OCI-LY1 (cell line): ENCODE measurements at regions not wholly inside any gene's neighbourhood (a gene's known extent, or its start where the extent isn't known, plus 50 kb on each side); places are given as distances from the start of the nearest gene placed in this dataset.

Experiments used
- H2AFZ ChIP-seq: fragments of 200-600 bp; sonication (generic), shearing (Covaris generic); 2 replicates; pipeline ENCODE4 v1.6.0; 2014; ENCODE audit warnings: antibody characterized with exemption, mild to moderate bottlenecking, low read length
- H3F3A ChIP-seq: fragments of 200-600 bp; sonication (generic), shearing (Covaris generic); 2 replicates; pipeline ENCODE4 v1.6.0; 2014; ENCODE audit warnings: mild to moderate bottlenecking, antibody characterized with exemption, low read length, moderate library complexity; ENCODE audit not compliant: insufficient read depth
- H3K27ac ChIP-seq: fragments of 200-600 bp; sonication (generic); 2 replicates; pipeline ENCODE4 v1.5.1; 2014; ENCODE audit warnings: low read length, mixed run types, mild to moderate bottlenecking, low read depth; ENCODE audit not compliant: poor library complexity, severe bottlenecking
- H3K27me3 ChIP-seq: fragments of 200-600 bp; sonication (generic); 2 replicates; pipeline ENCODE4 v1.6.0; 2014; ENCODE audit warnings: antibody characterized with exemption, mild to moderate bottlenecking, low read length, moderate library complexity; ENCODE audit not compliant: insufficient read depth
- H3K36me3 ChIP-seq: fragments of 200-600 bp; sonication (generic); 2 replicates; pipeline ENCODE4 v1.6.1; 2014; ENCODE audit warnings: mild to moderate bottlenecking, antibody characterized with exemption, low read length, moderate library complexity, mixed read lengths; ENCODE audit not compliant: insufficient read depth
- H3K4me1 ChIP-seq: fragments of 200-600 bp; sonication (generic); 2 replicates; pipeline ENCODE4 v1.5.1; 2014; ENCODE audit warnings: mild to moderate bottlenecking, low read length, moderate library complexity; ENCODE audit not compliant: insufficient read depth, severe bottlenecking
- H3K4me2 ChIP-seq: fragments of 200-600 bp; sonication (generic), shearing (Covaris generic); 2 replicates; pipeline ENCODE4 v1.6.1; 2014; ENCODE audit warnings: low read length
- H3K4me3 ChIP-seq: fragments of 200-600 bp; sonication (generic); 2 replicates; pipeline ENCODE4 v1.5.1; 2014; ENCODE audit warnings: low read length, low read depth, mild to moderate bottlenecking, mixed read lengths; ENCODE audit not compliant: poor library complexity, severe bottlenecking
- H3K79me2 ChIP-seq: fragments of 200-600 bp; shearing (Covaris generic); 2 replicates; pipeline ENCODE4 v1.6.1; 2016; ENCODE audit warnings: mixed run types, low read length, mixed read lengths; ENCODE audit not compliant: insufficient read depth
- H3K9ac ChIP-seq: fragments of 200-600 bp; sonication (generic), shearing (Covaris generic); 2 replicates; pipeline ENCODE4 v1.6.1; 2014; ENCODE audit warnings: mild to moderate bottlenecking, low read length, mixed read lengths
- H3K9me2 ChIP-seq: fragments of 200-600 bp; sonication (generic), shearing (Covaris generic); 2 replicates; pipeline ENCODE4 v1.6.1; 2014; ENCODE audit warnings: low read depth, mild to moderate bottlenecking, low read length, mixed read lengths
- H3K9me3 ChIP-seq: fragments of 200-600 bp; shearing (Covaris generic); 2 replicates; pipeline ENCODE4 v1.6.1; 2014; ENCODE audit warnings: low read length, mixed read lengths
- H4K20me1 ChIP-seq: fragments of 200-600 bp; sonication (generic), shearing (Covaris generic); 2 replicates; pipeline ENCODE4 v1.6.0; 2016; ENCODE audit warnings: mild to moderate bottlenecking, low read length; ENCODE audit not compliant: insufficient read depth
- EZH2 ChIP-seq: fragments of 200-600 bp; sonication (generic), shearing (Covaris generic); IDR thresholded peaks from 2 replicates; pipeline ENCODE4 v1.8.0; 2017; ENCODE audit warnings: borderline replicate concordance, mixed run types, mild to moderate bottlenecking, antibody characterized with exemption, low read length, moderate library complexity, mixed read lengths
- TF ChIP-seq, protein P1 (sequence below): fragments of 200-600 bp; sonication (generic), shearing (Covaris generic); IDR thresholded peaks from 2 replicates; pipeline ENCODE4 v1.5.1; 2017; ENCODE audit warnings: mild to moderate bottlenecking, antibody characterized with exemption, low read length, moderate library complexity, mixed read lengths

DNA sequence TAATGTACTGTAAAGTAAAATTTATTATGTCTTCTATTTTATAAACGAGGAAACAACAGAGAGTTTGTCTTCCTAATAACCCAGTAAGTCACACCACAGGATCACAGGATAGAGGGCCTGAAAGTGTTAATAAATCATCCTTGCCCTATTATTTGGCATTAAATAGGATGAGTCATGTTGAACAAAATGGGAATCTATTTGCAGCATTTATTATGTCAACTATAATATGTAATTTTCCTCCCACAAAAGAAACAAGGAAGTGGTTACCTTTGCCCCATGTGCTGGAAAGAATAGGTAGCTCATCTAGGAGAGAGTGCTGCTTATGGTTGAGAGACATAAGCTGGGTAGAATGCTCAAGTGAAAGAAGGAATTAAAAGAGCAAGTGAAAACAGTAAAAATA, 237.6 kb upstream of the NDST3 start:
- Histone ChIP-seq H4K20me1 (no peaks in the 10 kb centered on the region), H2AFZ (no peak overlapping the region), H3K9me2 (no peaks in the 10 kb centered on the region), H3K79me2 (no peaks in the 10 kb centered on the region), H3K27ac (no peak overlapping the region), H3K9ac (no peak overlapping the region), H3K4me1 (no peaks in the 10 kb centered on the region), H3K27me3 (no peaks in the 10 kb centered on the region), H3F3A (no peaks in the 10 kb centered on the region), H3K4me2 (no peak overlapping the region), H3K9me3 (no peaks in the 10 kb centered on the region), H3K4me3 (no peak overlapping the region), H3K36me3 (no peaks in the 10 kb centered on the region)
- TF ChIP-seq EZH2 = no peak
- TF ChIP-seq, protein P1, sequence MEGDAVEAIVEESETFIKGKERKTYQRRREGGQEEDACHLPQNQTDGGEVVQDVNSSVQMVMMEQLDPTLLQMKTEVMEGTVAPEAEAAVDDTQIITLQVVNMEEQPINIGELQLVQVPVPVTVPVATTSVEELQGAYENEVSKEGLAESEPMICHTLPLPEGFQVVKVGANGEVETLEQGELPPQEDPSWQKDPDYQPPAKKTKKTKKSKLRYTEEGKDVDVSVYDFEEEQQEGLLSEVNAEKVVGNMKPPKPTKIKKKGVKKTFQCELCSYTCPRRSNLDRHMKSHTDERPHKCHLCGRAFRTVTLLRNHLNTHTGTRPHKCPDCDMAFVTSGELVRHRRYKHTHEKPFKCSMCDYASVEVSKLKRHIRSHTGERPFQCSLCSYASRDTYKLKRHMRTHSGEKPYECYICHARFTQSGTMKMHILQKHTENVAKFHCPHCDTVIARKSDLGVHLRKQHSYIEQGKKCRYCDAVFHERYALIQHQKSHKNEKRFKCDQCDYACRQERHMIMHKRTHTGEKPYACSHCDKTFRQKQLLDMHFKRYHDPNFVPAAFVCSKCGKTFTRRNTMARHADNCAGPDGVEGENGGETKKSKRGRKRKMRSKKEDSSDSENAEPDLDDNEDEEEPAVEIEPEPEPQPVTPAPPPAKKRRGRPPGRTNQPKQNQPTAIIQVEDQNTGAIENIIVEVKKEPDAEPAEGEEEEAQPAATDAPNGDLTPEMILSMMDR = no peak

DNA sequence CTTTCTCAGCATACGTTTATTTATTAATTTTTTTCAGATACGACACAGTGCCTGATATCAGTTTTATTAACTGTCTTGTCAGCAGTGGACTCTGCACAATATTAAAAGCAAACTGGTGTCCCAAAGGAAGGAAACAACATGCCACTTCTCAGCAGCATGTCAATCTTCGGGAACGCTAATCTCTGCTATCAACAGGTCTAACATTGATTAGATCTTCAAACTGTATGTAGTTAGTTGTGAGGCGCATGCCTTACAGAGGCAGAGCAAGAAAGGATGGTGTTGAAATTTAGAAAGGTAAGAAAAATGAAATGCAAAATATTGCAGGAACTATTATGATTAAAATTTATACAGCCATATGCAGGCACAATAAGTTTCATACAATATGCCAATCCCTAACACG, 233.7 kb upstream of the NDST3 start:
- Histone ChIP-seq H3F3A (no peaks in the 10 kb centered on the region), H3K27ac (no peak overlapping the region), H3K27me3 (no peaks in the 10 kb centered on the region), H2AFZ (no peak overlapping the region), H3K36me3 (no peaks in the 10 kb centered on the region), H3K9ac (no peak overlapping the region), H3K9me2 (no peaks in the 10 kb centered on the region), H3K4me3 (no peak overlapping the region), H3K9me3 (no peaks in the 10 kb centered on the region), H4K20me1 (no peaks in the 10 kb centered on the region), H3K79me2 (no peaks in the 10 kb centered on the region), H3K4me2 (no peak overlapping the region), H3K4me1 (no peaks in the 10 kb centered on the region)
- TF ChIP-seq, protein P1 = no peak
- no peak for TF ChIP-seq EZH2

DNA sequence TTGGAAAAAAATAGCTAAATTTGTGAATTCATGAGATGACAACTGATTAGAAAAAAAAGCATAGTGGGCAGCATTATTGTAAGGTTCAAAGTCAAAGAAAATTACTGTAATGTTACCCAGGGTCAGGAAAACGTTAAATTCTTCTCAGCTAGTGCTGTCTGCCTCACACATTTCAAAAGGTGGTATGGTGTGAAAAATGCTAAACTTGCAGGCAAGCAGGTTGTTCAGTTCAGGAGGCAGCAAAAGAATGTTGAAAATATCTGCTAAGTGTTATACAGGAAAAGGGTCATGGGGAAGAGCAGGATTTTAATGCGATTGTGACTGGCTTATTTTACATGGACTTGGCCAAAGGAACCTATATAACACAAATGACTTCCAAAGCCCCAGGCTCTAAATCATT, 232.5 kb upstream of the NDST3 start:
- H4K20me1 ChIP-seq = no peaks in the 10 kb centered on the region
- no peak for TF ChIP-seq EZH2
- TF ChIP-seq, protein P1 = no peak
- H3K9me2 ChIP-seq = no peaks in the 10 kb centered on the region
- no peak overlapping the region for H3K4me3 ChIP-seq
- no peak overlapping the region for H3K27ac ChIP-seq
- H3K36me3 ChIP-seq = no peaks in the 10 kb centered on the region
- no peaks in the 10 kb centered on the region for H3K79me2 ChIP-seq
- H3K9ac ChIP-seq = no peak overlapping the region
- no peaks in the 10 kb centered on the region for H3K27me3 ChIP-seq
- H3F3A ChIP-seq = no peaks in the 10 kb centered on the region
- no peak overlapping the region for H2AFZ ChIP-seq
- no peak overlapping the region for H3K4me2 ChIP-seq
- H3K4me1 ChIP-seq = no peaks in the 10 kb centered on the region
- H3K9me3 ChIP-seq = no peaks in the 10 kb centered on the region
